ENCODE measurements at regions not wholly inside any gene's neighbourhood (a gene's known extent, or its start where the extent isn't known, plus 50 kb on each side); places are given as distances from the start of the nearest gene placed in this dataset.

DNA sequence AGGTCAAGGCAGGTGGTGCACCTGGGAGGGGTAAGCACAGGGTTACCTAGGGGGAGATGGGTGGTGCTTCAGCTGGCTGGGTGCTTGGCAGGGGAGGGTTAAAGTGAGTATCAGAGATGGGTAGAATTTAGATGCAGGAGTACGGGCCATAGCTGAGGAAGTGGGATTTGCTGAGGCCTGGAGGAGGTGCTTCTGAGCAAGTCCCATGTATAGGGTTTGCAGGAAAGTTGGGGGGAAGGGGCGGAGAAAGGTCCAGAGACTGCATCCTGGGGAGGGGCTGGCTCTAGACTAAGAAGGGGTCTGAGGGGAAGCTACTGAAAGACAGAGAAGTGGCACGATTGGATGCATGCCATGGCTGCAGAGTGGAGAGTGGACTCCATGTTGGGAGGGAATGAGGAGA, 281.6 kb upstream of the ZNF32 start:
- no peak for DNase-seq (ENCODE audit: low spot score)
- Histone ChIP-seq H3K9ac (ENCODE audit: low read depth in 1 of 2, low read length in 2 of 2) (no peak overlapping the region), H3K9me3 (ENCODE audit: control insufficient read depth in 4 of 4, low read length in 3 of 4) (no peaks in the 10 kb centered on the region), H3K36me3 (ENCODE audit: control insufficient read depth in 4 of 4, insufficient read depth in 3 of 4, low read depth in 1 of 4, low read length in 3 of 4) (no peaks in the 10 kb centered on the region), H3K27ac (ENCODE audit: low read depth in 1 of 2, low read length in 2 of 2) (no peak overlapping the region), H3K4me1 (ENCODE audit: control insufficient read depth in 4 of 4, insufficient read depth in 4 of 4, low read length in 3 of 4) (no peaks in the 10 kb centered on the region), H3K27me3 (ENCODE audit: control insufficient read depth in 4 of 4, insufficient read depth in 4 of 4, low read length in 3 of 4) (no peaks in the 10 kb centered on the region), H3K4me3 (ENCODE audit: low read depth in 1 of 3, low read length in 3 of 3) (no peak overlapping the region)
- TF ChIP-seq GABPA (IDR thresholded peaks at IDR 0.05 in 1 of 2, conservative IDR thresholded peaks at IDR 0.05 in 1 of 2) (no peak), RXRA (IDR thresholded peaks at IDR 0.05) (no peak), JUND (IDR thresholded peaks at IDR 0.05) (no peak), FOXA1 (IDR thresholded peaks at IDR 0.05) (no peak), EGR1 (IDR thresholded peaks at IDR 0.05; ENCODE audit: low read depth in 2 of 2) (no peak), FOXA2 (IDR thresholded peaks at IDR 0.05) (no peak), RAD21 (IDR thresholded peaks at IDR 0.05) (no peak), HNF4A (conservative IDR thresholded peaks at IDR 0.05) (no peak), HNF4G (IDR thresholded peaks at IDR 0.05) (no peak)
- TF ChIP-seq, protein P1, sequence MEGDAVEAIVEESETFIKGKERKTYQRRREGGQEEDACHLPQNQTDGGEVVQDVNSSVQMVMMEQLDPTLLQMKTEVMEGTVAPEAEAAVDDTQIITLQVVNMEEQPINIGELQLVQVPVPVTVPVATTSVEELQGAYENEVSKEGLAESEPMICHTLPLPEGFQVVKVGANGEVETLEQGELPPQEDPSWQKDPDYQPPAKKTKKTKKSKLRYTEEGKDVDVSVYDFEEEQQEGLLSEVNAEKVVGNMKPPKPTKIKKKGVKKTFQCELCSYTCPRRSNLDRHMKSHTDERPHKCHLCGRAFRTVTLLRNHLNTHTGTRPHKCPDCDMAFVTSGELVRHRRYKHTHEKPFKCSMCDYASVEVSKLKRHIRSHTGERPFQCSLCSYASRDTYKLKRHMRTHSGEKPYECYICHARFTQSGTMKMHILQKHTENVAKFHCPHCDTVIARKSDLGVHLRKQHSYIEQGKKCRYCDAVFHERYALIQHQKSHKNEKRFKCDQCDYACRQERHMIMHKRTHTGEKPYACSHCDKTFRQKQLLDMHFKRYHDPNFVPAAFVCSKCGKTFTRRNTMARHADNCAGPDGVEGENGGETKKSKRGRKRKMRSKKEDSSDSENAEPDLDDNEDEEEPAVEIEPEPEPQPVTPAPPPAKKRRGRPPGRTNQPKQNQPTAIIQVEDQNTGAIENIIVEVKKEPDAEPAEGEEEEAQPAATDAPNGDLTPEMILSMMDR (IDR thresholded peaks at IDR 0.05; ENCODE audit: low read depth, low read length, missing input control): no peak
- TF ChIP-seq, protein P2, sequence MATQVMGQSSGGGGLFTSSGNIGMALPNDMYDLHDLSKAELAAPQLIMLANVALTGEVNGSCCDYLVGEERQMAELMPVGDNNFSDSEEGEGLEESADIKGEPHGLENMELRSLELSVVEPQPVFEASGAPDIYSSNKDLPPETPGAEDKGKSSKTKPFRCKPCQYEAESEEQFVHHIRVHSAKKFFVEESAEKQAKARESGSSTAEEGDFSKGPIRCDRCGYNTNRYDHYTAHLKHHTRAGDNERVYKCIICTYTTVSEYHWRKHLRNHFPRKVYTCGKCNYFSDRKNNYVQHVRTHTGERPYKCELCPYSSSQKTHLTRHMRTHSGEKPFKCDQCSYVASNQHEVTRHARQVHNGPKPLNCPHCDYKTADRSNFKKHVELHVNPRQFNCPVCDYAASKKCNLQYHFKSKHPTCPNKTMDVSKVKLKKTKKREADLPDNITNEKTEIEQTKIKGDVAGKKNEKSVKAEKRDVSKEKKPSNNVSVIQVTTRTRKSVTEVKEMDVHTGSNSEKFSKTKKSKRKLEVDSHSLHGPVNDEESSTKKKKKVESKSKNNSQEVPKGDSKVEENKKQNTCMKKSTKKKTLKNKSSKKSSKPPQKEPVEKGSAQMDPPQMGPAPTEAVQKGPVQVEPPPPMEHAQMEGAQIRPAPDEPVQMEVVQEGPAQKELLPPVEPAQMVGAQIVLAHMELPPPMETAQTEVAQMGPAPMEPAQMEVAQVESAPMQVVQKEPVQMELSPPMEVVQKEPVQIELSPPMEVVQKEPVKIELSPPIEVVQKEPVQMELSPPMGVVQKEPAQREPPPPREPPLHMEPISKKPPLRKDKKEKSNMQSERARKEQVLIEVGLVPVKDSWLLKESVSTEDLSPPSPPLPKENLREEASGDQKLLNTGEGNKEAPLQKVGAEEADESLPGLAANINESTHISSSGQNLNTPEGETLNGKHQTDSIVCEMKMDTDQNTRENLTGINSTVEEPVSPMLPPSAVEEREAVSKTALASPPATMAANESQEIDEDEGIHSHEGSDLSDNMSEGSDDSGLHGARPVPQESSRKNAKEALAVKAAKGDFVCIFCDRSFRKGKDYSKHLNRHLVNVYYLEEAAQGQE (IDR thresholded peaks at IDR 0.05): no peak
- TF ChIP-seq, protein P3, sequence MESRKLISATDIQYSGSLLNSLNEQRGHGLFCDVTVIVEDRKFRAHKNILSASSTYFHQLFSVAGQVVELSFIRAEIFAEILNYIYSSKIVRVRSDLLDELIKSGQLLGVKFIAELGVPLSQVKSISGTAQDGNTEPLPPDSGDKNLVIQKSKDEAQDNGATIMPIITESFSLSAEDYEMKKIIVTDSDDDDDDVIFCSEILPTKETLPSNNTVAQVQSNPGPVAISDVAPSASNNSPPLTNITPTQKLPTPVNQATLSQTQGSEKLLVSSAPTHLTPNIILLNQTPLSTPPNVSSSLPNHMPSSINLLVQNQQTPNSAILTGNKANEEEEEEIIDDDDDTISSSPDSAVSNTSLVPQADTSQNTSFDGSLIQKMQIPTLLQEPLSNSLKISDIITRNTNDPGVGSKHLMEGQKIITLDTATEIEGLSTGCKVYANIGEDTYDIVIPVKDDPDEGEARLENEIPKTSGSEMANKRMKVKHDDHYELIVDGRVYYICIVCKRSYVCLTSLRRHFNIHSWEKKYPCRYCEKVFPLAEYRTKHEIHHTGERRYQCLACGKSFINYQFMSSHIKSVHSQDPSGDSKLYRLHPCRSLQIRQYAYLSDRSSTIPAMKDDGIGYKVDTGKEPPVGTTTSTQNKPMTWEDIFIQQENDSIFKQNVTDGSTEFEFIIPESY (IDR thresholded peaks at IDR 0.05): no peak
- WGBS: 87% methylated on average over 3 of the region's 3 CpGs

DNA sequence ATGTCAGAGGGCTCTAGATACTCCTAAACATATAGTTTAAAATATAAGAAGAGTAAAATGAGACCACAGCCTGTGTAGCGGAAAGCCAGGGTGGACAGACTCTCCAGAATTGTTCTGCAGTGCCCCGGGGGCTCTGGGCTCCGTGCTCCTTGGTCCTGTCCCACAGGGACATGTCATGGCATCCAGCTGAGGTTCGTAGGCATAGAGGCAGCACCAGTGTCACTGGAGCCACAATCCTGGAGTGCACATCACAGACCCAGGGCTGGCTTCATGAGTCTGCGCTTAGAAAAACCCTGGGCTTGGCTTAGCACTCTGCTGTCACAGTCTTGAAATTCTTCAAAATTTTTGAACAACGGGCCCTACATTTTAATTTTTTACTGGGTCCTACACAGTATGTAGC, 280.4 kb upstream of the ZNF32 start:
- Histone ChIP-seq H3K4me1 (ENCODE audit: control insufficient read depth in 4 of 4, insufficient read depth in 4 of 4, low read length in 3 of 4) (no peaks in the 10 kb centered on the region), H3K9me3 (ENCODE audit: control insufficient read depth in 4 of 4, low read length in 3 of 4) (no peaks in the 10 kb centered on the region), H3K4me3 (ENCODE audit: low read depth in 1 of 3, low read length in 3 of 3) (no peak overlapping the region), H3K36me3 (ENCODE audit: control insufficient read depth in 4 of 4, insufficient read depth in 3 of 4, low read depth in 1 of 4, low read length in 3 of 4) (no peaks in the 10 kb centered on the region), H3K27ac (ENCODE audit: low read depth in 1 of 2, low read length in 2 of 2) (no peak overlapping the region), H3K9ac (ENCODE audit: low read depth in 1 of 2, low read length in 2 of 2) (no peak overlapping the region), H3K27me3 (ENCODE audit: control insufficient read depth in 4 of 4, insufficient read depth in 4 of 4, low read length in 3 of 4) (no peaks in the 10 kb centered on the region)
- no peak for DNase-seq (ENCODE audit: low spot score)
- TF ChIP-seq GABPA (IDR thresholded peaks at IDR 0.05 in 1 of 2, conservative IDR thresholded peaks at IDR 0.05 in 1 of 2) (no peak), HNF4G (IDR thresholded peaks at IDR 0.05) (no peak), FOXA2 (IDR thresholded peaks at IDR 0.05) (no peak), RAD21 (IDR thresholded peaks at IDR 0.05) (no peak), FOXA1 (IDR thresholded peaks at IDR 0.05) (no peak), TAF1 (conservative IDR thresholded peaks at IDR 0.05) (no peak)
- TF ChIP-seq, protein P2 (IDR thresholded peaks at IDR 0.05): no peak
- TF ChIP-seq, protein P1 (IDR thresholded peaks at IDR 0.05; ENCODE audit: low read depth, low read length, missing input control): no peak
- WGBS: 85% methylated on average over 6 of the region's 6 CpGs

All from liver (tissue), 8 donors.